HFF-Myc (cell line): ENCODE measurements at regions not wholly inside any gene's neighbourhood (a gene's known extent, or its start where the extent isn't known, plus 50 kb on each side); places are given as distances from the start of the nearest gene placed in this dataset.

ENCODE experiments used
- DNase-seq: peaks from one replicate; pipeline ENCODE4 v3.0.0-alpha.2; 2011; ENCODE audit warnings: low read depth; ENCODE audit errors: extremely low read depth
- H3K4me3 ChIP-seq: replicated peaks from 2 replicates; pipeline ENCODE4 v1.5.1; 2011; ENCODE audit warnings: low read depth, mild to moderate bottlenecking, control low read depth, low read length
- CTCF ChIP-seq: IDR thresholded peaks from 2 replicates; pipeline ENCODE4 v1.5.1; 2012; ENCODE audit warnings: mild to moderate bottlenecking, low read depth, low read length, control low read depth; ENCODE audit errors: missing control alignments

- H3K4me3 ChIP-seq: no peak overlapping the region
- no peak for TF ChIP-seq CTCF
- DNase-seq: no peak
Measured at GRCh38 chr5:74094096-74094781, 468.2 kb downstream of the ARHGEF28 start.

GRCh38 chr5:74093561-74093960, 467.6 kb downstream of the ARHGEF28 start:
- TF ChIP-seq CTCF: no peak
- DNase-seq: peak; percentile 7
- no peak overlapping the region for H3K4me3 ChIP-seq

GRCh38 chr5:74092766-74093165, 466.8 kb downstream of the ARHGEF28 start:
- no peak for DNase-seq
- no peak overlapping the region for H3K4me3 ChIP-seq
- no peak for TF ChIP-seq CTCF

- H3K4me3 ChIP-seq: no peak overlapping the region
- DNase-seq: no peak
- TF ChIP-seq CTCF: no peak
Measured at GRCh38 chr5:74085782-74086181, 459.8 kb downstream of the ARHGEF28 start.

- H3K4me3 ChIP-seq: no peak overlapping the region
- no peak for TF ChIP-seq CTCF
- no peak for DNase-seq
Measured at GRCh38 chr5:74085186-74085585, 459.2 kb downstream of the ARHGEF28 start.

GRCh38 chr5:74083096-74083791, 457.2 kb downstream of the ARHGEF28 start:
- H3K4me3 ChIP-seq: no peak overlapping the region
- no peak for DNase-seq
- no peak for TF ChIP-seq CTCF
